ENCODE measurements at regions not wholly inside any gene's neighbourhood (a gene's known extent, or its start where the extent isn't known, plus 50 kb on each side); places are given as distances from the start of the nearest gene placed in this dataset.

DNA sequence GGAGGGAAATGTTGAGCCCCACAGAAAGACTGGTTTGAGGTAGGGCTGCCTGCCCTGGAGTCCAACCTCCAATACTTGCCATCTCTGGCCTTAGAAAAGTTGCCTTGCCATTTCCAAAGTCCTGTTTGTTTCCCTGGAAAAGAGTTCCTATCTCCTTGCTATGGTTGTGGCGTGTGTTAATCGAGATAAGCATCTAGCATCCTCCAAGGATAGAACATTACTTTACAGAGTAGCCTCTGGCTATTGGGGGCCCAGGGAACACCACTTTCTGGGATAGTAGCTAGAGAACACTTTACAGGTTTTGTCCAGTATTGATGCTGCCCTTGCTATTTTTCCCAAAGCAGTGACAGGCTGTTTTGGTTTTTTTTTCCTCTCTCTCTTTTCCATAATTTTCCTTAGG, 57.4 kb upstream of the SASH1 start:
- TF ChIP-seq ZNF274 (IDR thresholded peaks at IDR 0.05; ENCODE audit: low read depth, low read length) (no peak), SUZ12 (IDR thresholded peaks at IDR 0.05; ENCODE audit: extremely low read depth, insufficient read depth, insufficient read length) (no peak), YY1 (IDR thresholded peaks at IDR 0.05; ENCODE audit: insufficient read depth, insufficient read length) (no peak)

All from NT2/D1 (cell line).